Esophagus muscularis mucosa (tissue), 4 donors: ENCODE measurements at regions not wholly inside any gene's neighbourhood (a gene's known extent, or its start where the extent isn't known, plus 50 kb on each side); places are given as distances from the start of the nearest gene placed in this dataset.

Experiments used
- CTCF ChIP-seq, 3 experiments: fragments of 200-600 bp in 2 of 3; fragments of 450-650 bp in 1 of 3; sonication (generic) in 2 of 3; IDR thresholded peaks; one replicate each; pipeline ENCODE4 v1.5.1; 2017 to 2019; ENCODE audit warnings: antibody characterized with exemption in 3 of 3, mild to moderate bottlenecking in 2 of 3, moderate library complexity in 1 of 3
- EP300 ChIP-seq: sonication (generic); formaldehyde crosslinking; IDR thresholded peaks from one replicate; pipeline ENCODE4 v1.6.1; 2017; ENCODE audit warnings: antibody characterized with exemption
- POLR2A ChIP-seq: fragments of 450-650 bp; IDR thresholded peaks from one replicate; pipeline ENCODE4 v1.6.1; 2017; ENCODE audit warnings: antibody characterized with exemption, moderate library complexity, mild to moderate bottlenecking, low read depth
- POLR2AphosphoS5 ChIP-seq, 2 donors: sonication (generic); formaldehyde crosslinking; IDR thresholded peaks; one replicate each; pipeline ENCODE4 v1.6.1; 2017; ENCODE audit warnings: antibody characterized with exemption in 2 of 2

GRCh38 chr15:83358972-83359564, 74.6 kb upstream of the BNC1 start:
- TF ChIP-seq CTCF (IDR thresholded peaks at IDR 0.05) (no peak), POLR2AphosphoS5 (IDR thresholded peaks at IDR 0.05) (no peak), EP300 (no peak), POLR2A (no peak)
